ENCODE measurements at regions not wholly inside any gene's neighbourhood (a gene's known extent, or its start where the extent isn't known, plus 50 kb on each side); places are given as distances from the start of the nearest gene placed in this dataset.

GRCh38 chr2:67883316-67884087, 179.3 kb downstream of the C1D start (continued):
- no peak for TF ChIP-seq USF1 (CRISPR knock-in tag; IDR thresholded peaks at IDR 0.05)
- TF ChIP-seq MYBL2 (CRISPR knock-in tag; IDR thresholded peaks at IDR 0.05), result no peak
- no peak for TF ChIP-seq ZSCAN18 (CRISPR knock-in tag; IDR thresholded peaks at IDR 0.05)

- DNase-seq (ENCODE audit: low spot score) (no peak), ATAC-seq (peak; percentile 52)
- H3K9me3 Mint-ChIP-seq, result no peaks in the 10 kb centered on the region
- POLR2A ChIA-PET, result no interaction called here
- no peak overlapping the region for H3K4me3 Mint-ChIP-seq
- no peak overlapping the region for H3K27ac Mint-ChIP-seq
- CTCF ChIA-PET, result interaction anchor here (0.6 kb wide), 1 partner anchor 417 kb away, joined by 3 read pairs; no protein-coding TSS in a partner anchor
- no peaks in the 10 kb centered on the region for H3K36me3 Mint-ChIP-seq
- H3K27me3 Mint-ChIP-seq (ENCODE audit: low read depth), result no peaks in the 10 kb centered on the region
- TF ChIP-seq ZBTB21 (CRISPR knock-in tag; IDR thresholded peaks at IDR 0.05; ENCODE audit: borderline replicate concordance) (no peak), ZNF423 (CRISPR knock-in tag; IDR thresholded peaks at IDR 0.05) (peak; percentile 40; the same call in 1 of the 2 replicates), ZNF396 (CRISPR knock-in tag; IDR thresholded peaks at IDR 0.05; ENCODE audit: borderline replicate concordance) (no peak)
- H3K4me1 Mint-ChIP-seq, result peaks cover 17% of the 10 kb centered on the region
These were observed 174.3 kb downstream of the C1D start for GRCh38 chr2:67888351-67889005.

GRCh38 chr2:67889056-67889455, 173.7 kb downstream of the C1D start:
- Mint-ChIP-seq H3K27ac (no peak overlapping the region), H3K36me3 (no peaks in the 10 kb centered on the region), H3K27me3 (ENCODE audit: low read depth) (peaks cover 5% of the 10 kb centered on the region; the same call in 1 of the 2 replicates), H3K9me3 (peaks cover 4% of the 10 kb centered on the region; the same call in 1 of the 2 replicates), H3K4me1 (peaks cover 17% of the 10 kb centered on the region), H3K4me3 (no peak overlapping the region)
- ATAC-seq, result no peak
- no peak for DNase-seq (ENCODE audit: low spot score)
- POLR2A ChIA-PET, result interaction anchor here (0.5 kb wide), 1 partner anchor 166 kb away, joined by 3 read pairs; no protein-coding TSS in a partner anchor
- TF ChIP-seq ATF6 (CRISPR knock-in tag; IDR thresholded peaks at IDR 0.05) (no peak), HMGA2 (CRISPR knock-in tag; IDR thresholded peaks at IDR 0.05) (no peak), ZSCAN18 (CRISPR knock-in tag; IDR thresholded peaks at IDR 0.05) (no peak), NFE2L1 (CRISPR knock-in tag; IDR thresholded peaks at IDR 0.05) (no peak), AFF4 (CRISPR knock-in tag; IDR thresholded peaks at IDR 0.05; ENCODE audit: borderline replicate concordance) (no peak), SMAD4 (CRISPR knock-in tag; IDR thresholded peaks at IDR 0.05) (no peak)
- CTCF ChIA-PET, result no interaction called here
